NB4 (cell line): ENCODE measurements at regions not wholly inside any gene's neighbourhood (a gene's known extent, or its start where the extent isn't known, plus 50 kb on each side); places are given as distances from the start of the nearest gene placed in this dataset.

Experiments used
- CTCF ChIP-seq: IDR thresholded peaks from one replicate; pipeline ENCODE4 v1.5.1; 2012; ENCODE audit warnings: low read depth, low read length
- MAX ChIP-seq: IDR thresholded peaks from 2 replicates; pipeline ENCODE4 v1.6.1; 2011; ENCODE audit warnings: low read depth, low read length
- MYC ChIP-seq: IDR thresholded peaks from 2 replicates; pipeline ENCODE4 v1.6.1; 2011; ENCODE audit warnings: low read depth, low read length
- POLR2A ChIP-seq: IDR thresholded peaks from 2 replicates; pipeline ENCODE4 v1.6.1; 2011; ENCODE audit warnings: mild to moderate bottlenecking; ENCODE audit not compliant: insufficient read length; ENCODE audit errors: extremely low read depth

GRCh38 chr4:12873351-12873750 lies 610.8 kb downstream of the RAB28 start:
- TF ChIP-seq POLR2A (no peak), CTCF (no peak), MAX (no peak), MYC (no peak)
